Neural progenitor cell (in vitro differentiated cells): ENCODE measurements at regions not wholly inside any gene's neighbourhood (a gene's known extent, or its start where the extent isn't known, plus 50 kb on each side); places are given as distances from the start of the nearest gene placed in this dataset.

Source experiments
- DNase-seq: peaks from one replicate; pipeline ENCODE4 v3.0.0-alpha.2; 2016; ENCODE audit warnings: low spot score
- H2AFZ ChIP-seq: fragments of 200-600 bp; sonication (generic); replicated peaks from 2 replicates; pipeline ENCODE4 v1.6.1; 2016; ENCODE audit warnings: antibody characterized with exemption
- H3F3A ChIP-seq: fragments of 200-600 bp; sonication (generic); 2 replicates; pipeline ENCODE4 v1.6.1; 2016; ENCODE audit warnings: antibody characterized with exemption, low read depth
- H3K27ac ChIP-seq: fragments of 200-600 bp; sonication (generic); 2 replicates; pipeline ENCODE4 v1.5.1; 2016; ENCODE audit warnings: mild to moderate bottlenecking
- H3K27me3 ChIP-seq: fragments of 200-600 bp; sonication (generic); 2 replicates; pipeline ENCODE4 v1.6.1; 2016; ENCODE audit warnings: mild to moderate bottlenecking, moderate library complexity
- H3K36me3 ChIP-seq: fragments of 200-600 bp; sonication (generic); 2 replicates; pipeline ENCODE4 v1.5.1; 2016
- H3K4me1 ChIP-seq: fragments of 200-600 bp; sonication (generic); 2 replicates; pipeline ENCODE4 v1.6.1; 2016; ENCODE audit warnings: mixed run types
- H3K4me2 ChIP-seq: fragments of 200-600 bp; sonication (generic); 2 replicates; pipeline ENCODE4 v1.6.1; 2016
- H3K4me3 ChIP-seq: fragments of 200-600 bp; sonication (generic); 2 replicates; pipeline ENCODE4 v1.5.1; 2016
- H3K79me2 ChIP-seq: fragments of 200-600 bp; sonication (generic); 2 replicates; pipeline ENCODE4 v1.6.1; 2016; ENCODE audit warnings: low read depth
- H3K9ac ChIP-seq: fragments of 200-600 bp; sonication (generic); 2 replicates; pipeline ENCODE4 v1.6.1; 2016
- H3K9me3 ChIP-seq: fragments of 200-600 bp; sonication (generic); 2 replicates; pipeline ENCODE4 v1.5.1; 2016; ENCODE audit warnings: low read depth
- H4K20me1 ChIP-seq: fragments of 200-600 bp; sonication (generic); 2 replicates; pipeline ENCODE4 v1.6.1; 2016; ENCODE audit warnings: low read depth
- H3K27ac Mint-ChIP-seq: 3 replicates; pipeline ENCODE4 v1.8.0; 2021; ENCODE audit warnings: mixed read lengths
- H3K27me3 Mint-ChIP-seq: 2 replicates; pipeline ENCODE4 v1.8.0; 2022; ENCODE audit warnings: low read depth, mild to moderate bottlenecking, inconsistent platforms, moderate library complexity, mixed read lengths; ENCODE audit not compliant: insufficient read depth
- H3K36me3 Mint-ChIP-seq: 3 replicates; pipeline ENCODE4 v1.8.0; 2021; ENCODE audit warnings: mixed read lengths
- H3K4me1 Mint-ChIP-seq: 3 replicates; pipeline ENCODE4 v1.8.0; 2021; ENCODE audit warnings: mixed read lengths
- H3K4me3 Mint-ChIP-seq: 3 replicates; pipeline ENCODE4 v1.8.0; 2021; ENCODE audit warnings: mild to moderate bottlenecking, moderate library complexity, mixed read lengths
- H3K9me3 Mint-ChIP-seq: 3 replicates; pipeline ENCODE4 v1.8.0; 2020; ENCODE audit warnings: mixed read lengths
- EZH2 ChIP-seq: fragments of 200-600 bp; sonication (generic); IDR thresholded peaks from 2 replicates; pipeline ENCODE4 v1.6.1; 2017; ENCODE audit warnings: antibody characterized with exemption, mild to moderate bottlenecking, moderate library complexity
- EZH2phosphoT487 ChIP-seq: fragments of 200-600 bp; sonication (generic); IDR thresholded peaks from 2 replicates; pipeline ENCODE4 v1.6.1; 2017; ENCODE audit warnings: antibody characterized with exemption
- TF ChIP-seq, protein P1 (sequence below): fragments of 200-600 bp; sonication (generic); IDR thresholded peaks from 2 replicates; pipeline ENCODE4 v1.5.1; 2017; ENCODE audit warnings: antibody characterized with exemption, mild to moderate bottlenecking

DNA sequence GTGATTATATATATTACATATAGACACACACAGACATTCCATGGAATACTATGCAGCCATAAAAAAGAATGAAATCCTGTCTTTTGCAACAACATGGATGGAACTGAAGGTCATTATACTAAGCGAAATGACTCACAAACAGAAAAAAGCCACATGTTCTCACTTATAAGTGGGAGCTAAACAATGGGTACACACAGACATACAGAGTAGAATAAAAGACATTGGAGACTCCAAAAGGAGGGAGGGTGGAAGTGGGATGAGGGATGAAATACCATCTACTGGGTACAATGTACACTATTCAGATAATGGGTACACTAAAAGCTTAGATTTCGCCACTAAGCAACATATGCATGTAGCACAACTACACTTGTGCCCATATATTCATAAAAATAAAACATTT lies 170.0 kb upstream of the RGMB start:
- H3F3A ChIP-seq: no peaks in the 10 kb centered on the region
- peaks cover 20% of the 10 kb centered on the region for H3K4me1 ChIP-seq
- no peak overlapping the region for H3K9ac ChIP-seq
- peaks cover 2% of the 10 kb centered on the region for H3K36me3 Mint-ChIP-seq
- peaks cover 32% of the 10 kb centered on the region for H3K9me3 Mint-ChIP-seq
- TF ChIP-seq, protein P1, sequence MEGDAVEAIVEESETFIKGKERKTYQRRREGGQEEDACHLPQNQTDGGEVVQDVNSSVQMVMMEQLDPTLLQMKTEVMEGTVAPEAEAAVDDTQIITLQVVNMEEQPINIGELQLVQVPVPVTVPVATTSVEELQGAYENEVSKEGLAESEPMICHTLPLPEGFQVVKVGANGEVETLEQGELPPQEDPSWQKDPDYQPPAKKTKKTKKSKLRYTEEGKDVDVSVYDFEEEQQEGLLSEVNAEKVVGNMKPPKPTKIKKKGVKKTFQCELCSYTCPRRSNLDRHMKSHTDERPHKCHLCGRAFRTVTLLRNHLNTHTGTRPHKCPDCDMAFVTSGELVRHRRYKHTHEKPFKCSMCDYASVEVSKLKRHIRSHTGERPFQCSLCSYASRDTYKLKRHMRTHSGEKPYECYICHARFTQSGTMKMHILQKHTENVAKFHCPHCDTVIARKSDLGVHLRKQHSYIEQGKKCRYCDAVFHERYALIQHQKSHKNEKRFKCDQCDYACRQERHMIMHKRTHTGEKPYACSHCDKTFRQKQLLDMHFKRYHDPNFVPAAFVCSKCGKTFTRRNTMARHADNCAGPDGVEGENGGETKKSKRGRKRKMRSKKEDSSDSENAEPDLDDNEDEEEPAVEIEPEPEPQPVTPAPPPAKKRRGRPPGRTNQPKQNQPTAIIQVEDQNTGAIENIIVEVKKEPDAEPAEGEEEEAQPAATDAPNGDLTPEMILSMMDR: no peak
- TF ChIP-seq EZH2phosphoT487: no peak
- no peak for TF ChIP-seq EZH2
- H3K79me2 ChIP-seq: no peaks in the 10 kb centered on the region
- peaks cover 25% of the 10 kb centered on the region for H3K4me1 Mint-ChIP-seq
- H4K20me1 ChIP-seq: no peaks in the 10 kb centered on the region
- no peak overlapping the region for H3K4me2 ChIP-seq
- H3K9me3 ChIP-seq: no peaks in the 10 kb centered on the region
- DNase-seq: no peak
- no peaks in the 10 kb centered on the region for H3K27me3 ChIP-seq
- peak overlapping the region; percentile 58 for H3K27ac Mint-ChIP-seq
- no peak overlapping the region for H2AFZ ChIP-seq
- H3K4me3 Mint-ChIP-seq: no peak overlapping the region
- peaks cover 2% of the 10 kb centered on the region for H3K27me3 Mint-ChIP-seq
- H3K4me3 ChIP-seq: no peak overlapping the region
- H3K27ac ChIP-seq: no peak overlapping the region
- no peaks in the 10 kb centered on the region for H3K36me3 ChIP-seq

DNA sequence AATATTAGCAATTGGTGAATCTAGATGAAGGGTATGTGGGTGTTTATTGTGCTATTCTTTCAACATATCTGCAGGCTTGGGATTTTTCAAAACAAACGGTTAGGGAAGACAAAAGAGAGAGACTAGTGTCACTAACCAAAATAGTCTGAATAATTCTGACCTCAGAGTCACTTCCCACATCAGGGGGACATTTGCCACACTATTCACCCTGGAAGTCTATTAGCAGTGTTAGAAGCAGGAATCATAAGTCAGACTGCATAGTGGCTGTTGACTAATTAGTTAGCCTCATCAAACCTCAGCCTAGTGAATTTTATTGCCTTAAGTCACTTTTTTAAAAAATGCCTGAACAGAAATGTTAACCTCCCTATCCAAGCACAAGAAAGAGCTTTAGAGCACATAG lies 169.2 kb upstream of the RGMB start:
- TF ChIP-seq, protein P1: no peak
- TF ChIP-seq EZH2phosphoT487 (no peak), EZH2 (no peak)
- Histone ChIP-seq H3K79me2 (no peaks in the 10 kb centered on the region), H3K9ac (no peak overlapping the region), H4K20me1 (no peaks in the 10 kb centered on the region), H3K27ac (no peak overlapping the region), H2AFZ (peak overlapping the region; percentile 55), H3K27me3 (no peaks in the 10 kb centered on the region), H3K4me1 (peaks cover 26% of the 10 kb centered on the region), H3K9me3 (no peaks in the 10 kb centered on the region), H3K4me2 (no peak overlapping the region), H3F3A (no peaks in the 10 kb centered on the region), H3K36me3 (no peaks in the 10 kb centered on the region), H3K4me3 (no peak overlapping the region)
- no peak for DNase-seq
- H3K36me3 Mint-ChIP-seq: peaks cover 2% of the 10 kb centered on the region
- peaks cover 29% of the 10 kb centered on the region for H3K9me3 Mint-ChIP-seq
- H3K4me3 Mint-ChIP-seq: no peak overlapping the region
- H3K27me3 Mint-ChIP-seq: peaks cover 2% of the 10 kb centered on the region
- peaks cover 25% of the 10 kb centered on the region for H3K4me1 Mint-ChIP-seq
- H3K27ac Mint-ChIP-seq: peak overlapping the region; percentile 96

DNA sequence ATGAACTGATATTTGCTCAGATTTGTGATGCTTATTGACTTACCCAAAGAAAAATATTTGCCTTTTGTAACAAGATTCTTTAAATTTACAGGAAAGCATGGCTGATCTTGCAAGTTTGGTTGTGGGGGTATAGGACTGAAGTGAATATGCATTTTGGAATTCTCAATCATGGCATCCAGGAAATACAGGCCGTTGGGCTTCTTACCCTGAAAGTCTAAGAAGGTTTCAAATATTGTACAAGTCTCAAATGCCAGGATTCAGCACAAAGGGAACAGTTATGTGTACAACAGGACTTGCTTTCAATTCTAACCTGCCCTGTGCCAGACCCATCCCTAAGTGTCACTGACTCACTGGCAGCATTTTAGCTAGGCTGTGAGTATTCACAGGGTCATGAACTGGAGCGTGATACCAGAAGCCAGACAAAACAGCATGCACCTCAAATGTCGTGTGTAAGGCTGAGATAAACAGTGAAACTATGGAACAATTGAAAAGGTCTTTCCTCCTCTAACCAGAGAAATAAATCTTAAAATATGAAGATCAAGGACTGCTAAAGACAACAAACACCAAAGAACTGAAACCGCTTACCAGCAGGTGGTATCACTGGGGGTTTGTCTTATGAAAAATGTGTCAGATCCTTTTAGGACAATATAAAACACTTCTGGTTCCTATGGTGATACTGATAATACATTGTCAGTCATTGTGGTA lies 168.6 kb upstream of the RGMB start:
- Histone ChIP-seq H3K79me2 (no peaks in the 10 kb centered on the region), H4K20me1 (no peaks in the 10 kb centered on the region), H2AFZ (peak overlapping the region; percentile 55), H3K36me3 (no peaks in the 10 kb centered on the region), H3K4me1 (peaks cover 31% of the 10 kb centered on the region), H3K9ac (no peak overlapping the region), H3K9me3 (no peaks in the 10 kb centered on the region), H3K27ac (no peak overlapping the region), H3F3A (no peaks in the 10 kb centered on the region), H3K27me3 (no peaks in the 10 kb centered on the region), H3K4me2 (no peak overlapping the region), H3K4me3 (no peak overlapping the region)
- peaks cover 2% of the 10 kb centered on the region for H3K27me3 Mint-ChIP-seq
- H3K27ac Mint-ChIP-seq: peak overlapping the region; percentile 96
- H3K4me1 Mint-ChIP-seq: peaks cover 25% of the 10 kb centered on the region
- DNase-seq: peak; percentile 5
- H3K36me3 Mint-ChIP-seq: peaks cover 2% of the 10 kb centered on the region
- peaks cover 24% of the 10 kb centered on the region for H3K9me3 Mint-ChIP-seq
- H3K4me3 Mint-ChIP-seq: peak overlapping the region; percentile 17
- TF ChIP-seq EZH2phosphoT487 (no peak), EZH2 (no peak)
- TF ChIP-seq, protein P1: no peak
